Stimulated activated CD8-positive, alpha-beta memory T cell treated with anti-CD3 and anti-CD28 coated beads, Interleukin-7, amount 100 ng/mL, for 24 hours (primary cell): ENCODE measurements at regions not wholly inside any gene's neighbourhood (a gene's known extent, or its start where the extent isn't known, plus 50 kb on each side); places are given as distances from the start of the nearest gene placed in this dataset.

Source experiments
- DNase-seq: peaks from one replicate; pipeline ENCODE4 v3.0.0-alpha.2; 2020; ENCODE audit warnings: low read depth

GRCh38 chr13:29903543-29903942 lies 53.1 kb upstream of the UBL3 start:
- DNase-seq, result no peak

DNA sequence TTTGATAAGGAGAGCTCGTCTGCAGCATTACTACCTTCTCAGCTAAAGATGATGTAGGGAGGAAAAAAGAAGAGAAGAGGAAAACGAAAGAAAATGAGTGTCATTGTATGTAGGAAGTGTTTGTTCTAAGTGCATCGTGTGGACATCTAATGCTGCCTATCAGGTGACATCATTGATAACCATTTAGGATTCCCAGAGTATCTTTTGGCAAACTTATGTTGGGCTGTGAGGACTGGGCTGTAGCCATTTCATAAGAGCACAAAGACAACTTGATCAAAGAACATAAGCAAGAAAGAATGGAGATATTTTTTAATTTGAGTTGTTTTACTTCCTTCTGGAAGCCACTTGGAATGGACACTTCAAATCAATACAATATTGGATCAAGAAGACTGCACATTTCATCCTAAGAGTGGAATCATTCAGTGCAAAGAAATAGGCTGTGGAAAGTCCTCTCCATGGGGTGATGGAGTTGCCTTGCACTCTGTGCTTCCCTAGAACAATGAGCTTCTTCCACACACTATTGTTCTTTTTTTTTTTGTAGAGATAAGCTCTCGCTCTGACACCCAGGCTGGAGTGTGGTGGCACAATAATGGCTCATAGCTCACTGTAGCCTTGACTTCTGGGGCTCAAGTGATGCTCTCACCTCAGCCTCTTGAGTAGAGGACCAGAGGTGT lies 52.4 kb upstream of the UBL3 start:
- DNase-seq, result no peak

- no peak for DNase-seq
Measured at GRCh38 chr13:29901710-29902631, 51.6 kb upstream of the UBL3 start.
